ENCODE measurements at regions not wholly inside any gene's neighbourhood (a gene's known extent, or its start where the extent isn't known, plus 50 kb on each side); places are given as distances from the start of the nearest gene placed in this dataset.
"Not testable (repeated sequence)": the region's sequence is repeated elsewhere in the genome, so short reads cannot be mapped to it uniquely, and the experiment has no call there.

DNA sequence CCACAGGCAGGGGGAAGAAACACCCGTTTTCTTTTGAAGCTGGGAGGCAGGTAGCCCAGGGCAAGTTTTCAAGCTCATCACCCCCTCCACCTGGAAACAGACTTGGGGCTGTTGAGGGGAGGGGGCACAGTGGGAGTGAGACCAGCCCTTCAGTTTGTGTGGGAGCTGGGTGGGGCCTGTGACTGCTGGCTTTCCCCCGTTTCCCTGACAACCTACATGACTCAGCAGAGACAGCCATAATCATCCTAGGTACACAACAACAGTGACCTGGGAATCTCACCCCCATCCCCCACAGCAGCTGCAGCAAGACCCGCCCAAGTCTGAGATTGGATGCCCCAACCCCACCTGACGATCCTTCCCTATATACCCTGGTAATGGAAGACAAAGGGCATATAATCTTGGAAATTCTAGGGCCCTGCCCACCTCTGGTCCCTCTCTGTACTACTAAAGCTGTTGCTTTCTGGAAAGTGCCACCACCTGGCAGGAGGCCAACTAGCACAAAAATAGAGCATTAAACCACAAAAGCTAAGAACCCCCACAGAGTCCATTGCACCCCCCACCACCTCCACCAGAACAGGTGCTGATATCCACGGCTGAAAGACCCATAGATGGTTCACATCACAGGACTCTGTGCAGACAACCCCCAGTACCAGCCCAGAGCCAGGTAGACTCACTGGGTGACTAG is 422.2 kb upstream of the SGO1 start:
- no peak for DNase-seq

GRCh38 chr3:20604659-20605058 is 418.7 kb upstream of the SGO1 start:
- DNase-seq = peak; percentile 62

DNA sequence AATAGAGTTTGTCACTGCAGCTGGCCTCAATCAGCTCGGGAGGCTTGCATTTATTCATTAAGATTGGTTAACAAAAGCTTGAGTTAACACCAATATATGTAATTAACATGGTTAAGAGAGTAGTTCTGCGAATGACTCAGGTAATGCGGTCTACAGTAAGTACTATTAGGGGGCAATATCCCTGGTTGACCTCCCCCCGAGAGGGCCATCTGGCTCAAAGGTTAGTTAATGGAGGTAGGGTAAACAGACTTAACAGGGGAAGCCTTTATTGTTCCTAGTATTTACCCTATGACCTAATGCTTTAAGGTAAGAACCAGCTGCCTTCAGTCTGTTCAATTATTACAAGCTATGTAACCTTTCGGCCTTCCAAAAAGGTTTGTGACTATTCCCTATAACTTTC is 403.3 kb upstream of the SGO1 start:
- DNase-seq = no peak

- no peak for DNase-seq
These were observed 402.8 kb upstream of the SGO1 start for GRCh38 chr3:20588781-20589180.

GRCh38 chr3:20583648-20584047 is 397.6 kb upstream of the SGO1 start:
- DNase-seq = no peak

DNA sequence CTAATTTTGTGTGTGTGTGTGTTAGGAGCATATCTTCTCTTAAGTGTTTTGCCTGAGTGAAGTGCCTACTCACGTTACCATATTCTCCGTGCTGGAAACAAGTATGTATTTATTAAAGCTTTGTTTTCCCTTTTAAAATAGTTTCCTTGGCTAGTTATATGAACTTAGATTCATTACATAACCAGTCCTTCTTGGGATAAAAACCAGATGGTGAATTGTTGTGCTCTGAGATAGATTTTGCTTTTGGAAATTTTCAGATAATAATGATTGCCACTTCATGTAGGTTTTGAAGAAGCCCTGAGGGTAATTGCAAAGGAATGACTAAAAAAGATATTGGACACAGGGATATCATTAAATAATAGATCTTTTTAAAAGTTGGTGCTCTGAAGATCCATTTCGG is 390.2 kb upstream of the SGO1 start:
- DNase-seq = no peak

DNA sequence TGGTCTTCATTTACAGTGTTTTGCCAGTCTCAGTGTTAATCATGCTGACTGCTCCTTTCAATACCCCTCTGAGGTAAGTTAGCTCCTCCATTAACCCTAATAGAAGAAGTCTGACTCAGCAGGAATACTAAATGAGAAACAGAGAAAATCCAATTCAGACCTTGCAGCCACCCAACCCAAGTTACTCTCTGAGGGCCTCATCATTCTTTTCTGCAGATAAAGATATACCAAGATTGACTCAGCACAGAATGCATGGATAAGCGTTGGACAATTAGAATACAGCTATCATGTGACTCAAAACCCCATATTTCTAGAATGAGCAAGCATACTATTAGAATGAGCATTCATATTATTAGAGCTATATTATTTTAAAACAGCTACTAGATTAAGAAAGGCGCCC is 389.1 kb upstream of the SGO1 start:
- no peak for DNase-seq

- no peak for DNase-seq
These were observed 388.7 kb upstream of the SGO1 start for GRCh38 chr3:20574746-20575145.

- no peak for DNase-seq
These were observed 387.2 kb upstream of the SGO1 start for GRCh38 chr3:20573175-20573574.

DNA sequence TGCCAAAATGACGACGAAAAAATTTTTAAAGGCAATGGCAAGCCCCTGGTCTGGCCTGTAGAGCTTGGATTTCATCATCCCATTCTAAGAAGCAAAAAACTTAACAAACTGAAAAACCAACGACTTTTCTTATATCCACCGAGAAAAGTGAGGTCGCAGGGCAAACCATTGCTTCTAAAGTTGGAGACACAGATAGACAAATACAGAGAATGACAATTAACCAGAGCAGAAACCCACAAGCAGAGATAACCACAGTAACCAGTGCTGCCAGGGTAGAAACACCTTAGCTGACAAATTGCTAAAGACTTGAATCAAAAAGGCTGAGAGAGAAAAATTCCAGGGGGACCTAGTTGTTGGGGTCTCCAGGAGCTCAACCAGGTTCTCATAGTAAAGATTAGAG is 386.5 kb upstream of the SGO1 start:
- DNase-seq = no peak

GRCh38 chr3:20569310-20569709 is 383.3 kb upstream of the SGO1 start:
- no peak for DNase-seq

DNA sequence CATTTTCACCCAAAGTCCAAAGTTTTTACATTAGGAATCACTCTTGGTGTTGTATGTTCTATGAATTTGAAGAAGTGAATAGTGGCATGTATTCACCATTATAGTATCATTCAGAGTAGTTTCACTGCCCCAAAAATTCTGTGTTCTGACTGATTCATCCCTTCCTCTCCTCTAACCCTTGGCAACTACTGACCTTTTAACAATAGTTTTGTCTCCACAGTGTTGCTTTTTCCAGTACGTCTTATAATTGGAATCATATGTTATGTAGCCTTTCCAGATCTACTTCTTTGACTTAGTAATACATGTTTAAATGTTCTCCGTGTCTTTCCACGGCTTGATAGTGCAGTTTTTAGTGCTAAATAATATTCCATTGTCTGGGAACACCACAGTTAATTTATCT is 379.0 kb upstream of the SGO1 start:
- no peak for DNase-seq

DNA sequence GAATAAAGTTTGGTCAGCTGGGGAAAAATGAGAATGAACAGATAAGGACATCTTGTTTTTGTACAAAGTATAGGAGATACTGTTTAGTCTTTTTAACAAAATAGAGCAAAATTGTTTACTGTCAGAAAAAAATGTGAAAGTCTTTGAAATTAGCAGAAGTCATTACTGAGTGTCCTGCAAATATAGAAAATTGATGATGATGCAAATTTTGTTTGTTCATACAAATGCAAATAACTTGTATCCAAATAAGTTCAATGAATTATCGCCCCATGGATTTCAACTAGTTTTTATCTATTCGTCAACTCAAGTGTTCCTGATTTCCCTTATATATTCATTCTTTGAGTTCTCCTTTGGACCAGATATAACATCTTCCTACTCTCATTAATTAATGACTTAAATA is 378.0 kb upstream of the SGO1 start:
- no peak for DNase-seq

DNA sequence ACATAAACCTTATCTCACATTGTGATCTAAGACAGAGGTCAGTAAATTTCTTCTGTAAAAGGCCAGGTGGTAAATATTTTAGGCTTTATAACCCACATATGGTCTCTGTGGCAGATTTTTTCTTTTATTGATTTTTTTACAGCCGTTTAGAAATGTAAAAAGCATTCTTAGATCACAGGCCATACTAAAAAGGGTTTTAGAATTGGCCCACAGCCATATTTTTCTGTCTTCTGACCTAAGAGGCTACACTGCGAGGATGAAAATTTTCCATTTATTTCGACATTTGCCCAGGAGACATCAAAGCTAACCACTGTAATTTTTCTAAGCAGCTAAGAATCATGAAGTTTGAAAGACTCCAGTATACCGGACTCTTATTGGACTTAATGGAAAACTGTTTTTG is 377.2 kb upstream of the SGO1 start:
- DNase-seq = no peak

DNA sequence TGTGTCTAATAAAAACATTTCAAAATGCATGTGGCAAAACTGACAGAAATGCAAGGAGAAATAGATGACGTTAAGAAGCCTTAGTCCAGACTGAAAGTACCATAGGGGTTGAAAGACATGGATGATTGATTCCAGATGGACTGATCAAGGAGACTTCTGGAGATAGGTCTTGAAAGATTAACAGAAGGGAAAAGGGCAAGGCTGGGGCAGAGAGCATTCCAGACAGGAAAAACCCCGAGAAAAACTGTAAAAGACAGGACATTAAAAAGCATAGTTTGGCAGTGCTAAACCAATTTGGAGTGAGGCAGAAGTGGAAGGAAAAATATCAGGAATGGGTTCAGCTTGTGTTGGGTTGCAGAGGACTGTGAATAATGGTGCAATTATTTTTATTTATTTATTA is 375.2 kb upstream of the SGO1 start:
- DNase-seq = no peak

DNA sequence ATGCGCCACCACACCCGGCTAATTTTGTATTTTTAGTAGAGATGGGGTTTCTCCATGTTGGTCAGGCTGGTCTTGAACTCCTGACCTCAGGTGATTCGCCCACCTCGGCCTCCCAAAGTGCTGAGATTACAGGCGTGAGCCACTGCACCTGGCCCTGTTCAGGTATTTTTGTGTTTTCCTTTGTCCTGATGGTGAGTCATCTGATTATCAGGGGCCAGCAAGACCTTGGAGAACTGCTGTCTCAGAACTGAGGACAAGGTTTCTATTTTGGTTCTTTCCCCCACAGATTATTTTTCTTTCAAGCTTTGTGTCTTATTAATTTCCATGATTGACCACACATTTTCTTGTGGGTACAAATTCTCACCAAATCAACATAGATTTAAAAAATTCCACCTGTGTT is 374.4 kb upstream of the SGO1 start:
- not testable (repeated sequence) for DNase-seq

DNA sequence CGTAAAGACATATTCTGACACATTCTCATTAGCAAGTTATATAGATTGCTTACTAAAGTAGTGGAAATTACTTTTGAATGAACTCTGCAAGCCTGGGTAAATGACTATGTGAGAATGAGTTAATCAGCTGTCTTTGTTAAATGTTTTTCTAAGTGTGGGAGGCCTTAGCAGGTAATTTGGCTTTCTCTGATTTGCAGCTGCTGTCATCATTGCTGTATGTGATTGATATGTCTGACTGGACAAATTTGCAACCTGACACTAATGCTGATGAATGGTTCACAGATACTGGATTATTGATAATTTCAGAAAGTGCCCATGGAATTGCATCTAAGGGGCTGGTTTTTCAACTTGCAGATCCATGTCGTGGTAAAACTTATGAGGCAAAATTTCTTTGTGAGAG is 372.2 kb upstream of the SGO1 start:
- DNase-seq = no peak

- DNase-seq = no peak
These were observed 370.7 kb upstream of the SGO1 start for GRCh38 chr3:20556661-20557060.

DNA sequence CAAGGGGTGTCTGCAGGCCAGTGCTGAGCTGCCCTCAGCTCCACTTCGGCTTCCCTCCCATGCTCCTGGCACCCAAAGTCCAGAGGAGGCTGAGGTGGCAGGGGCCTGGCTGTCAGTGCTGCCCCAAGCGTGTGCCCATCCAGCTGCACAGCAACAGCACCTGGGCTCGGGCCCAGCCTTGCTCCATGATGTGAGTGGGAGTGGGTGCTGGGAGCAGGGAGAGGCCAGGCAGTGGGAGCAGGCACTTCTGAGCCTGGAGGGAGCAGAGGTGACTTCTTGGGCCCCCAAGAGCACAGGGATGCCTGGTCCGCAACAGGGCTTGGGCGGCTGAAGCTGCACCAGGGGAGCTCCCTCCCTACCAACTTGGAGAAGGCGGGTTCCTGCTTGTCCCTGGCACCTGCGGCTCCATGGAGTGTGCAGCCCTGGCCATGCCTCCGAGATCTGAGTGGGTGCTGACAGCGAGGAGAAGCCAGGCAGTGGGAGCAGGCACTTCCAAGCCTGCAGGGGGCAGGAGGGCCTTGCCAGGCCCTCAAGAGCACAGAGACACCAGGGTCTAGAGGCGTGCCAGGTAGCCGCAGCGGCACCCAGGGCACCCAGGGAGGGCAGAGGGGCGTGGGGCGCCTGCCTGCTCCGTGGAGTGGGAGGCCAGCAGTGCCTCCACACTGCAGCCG is 366.7 kb upstream of the SGO1 start:
- DNase-seq = no peak

GRCh38 chr3:20547361-20548269 is 361.6 kb upstream of the SGO1 start:
- DNase-seq = not testable (repeated sequence)

GRCh38 chr3:20546636-20547035 is 360.6 kb upstream of the SGO1 start:
- DNase-seq = no peak

GRCh38 chr3:20543535-20544226 is 357.7 kb upstream of the SGO1 start:
- DNase-seq = no peak

DNA sequence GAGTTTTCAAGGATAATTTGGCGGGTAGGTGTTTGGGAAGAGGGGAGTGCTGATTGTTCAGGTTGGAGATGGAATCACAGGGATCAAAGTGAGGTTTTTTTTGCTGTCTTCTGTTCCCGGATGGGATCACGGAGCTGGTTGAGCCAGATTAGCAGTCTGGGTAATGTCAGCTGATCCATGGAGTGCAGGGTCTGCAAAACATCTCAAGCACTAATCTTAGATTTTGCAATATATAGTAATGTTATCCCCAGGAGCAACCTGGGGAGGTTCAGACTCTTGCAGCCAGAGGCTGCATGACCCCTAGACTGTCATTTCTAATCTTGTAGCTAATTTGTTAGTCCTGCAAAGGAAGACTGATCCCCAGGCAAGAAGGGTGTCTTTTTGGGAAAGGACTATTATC is 354.1 kb upstream of the SGO1 start:
- DNase-seq = no peak

All from NCI-H1105 (cell line).